ENCODE measurements at regions not wholly inside any gene's neighbourhood (a gene's known extent, or its start where the extent isn't known, plus 50 kb on each side); places are given as distances from the start of the nearest gene placed in this dataset.

DNA sequence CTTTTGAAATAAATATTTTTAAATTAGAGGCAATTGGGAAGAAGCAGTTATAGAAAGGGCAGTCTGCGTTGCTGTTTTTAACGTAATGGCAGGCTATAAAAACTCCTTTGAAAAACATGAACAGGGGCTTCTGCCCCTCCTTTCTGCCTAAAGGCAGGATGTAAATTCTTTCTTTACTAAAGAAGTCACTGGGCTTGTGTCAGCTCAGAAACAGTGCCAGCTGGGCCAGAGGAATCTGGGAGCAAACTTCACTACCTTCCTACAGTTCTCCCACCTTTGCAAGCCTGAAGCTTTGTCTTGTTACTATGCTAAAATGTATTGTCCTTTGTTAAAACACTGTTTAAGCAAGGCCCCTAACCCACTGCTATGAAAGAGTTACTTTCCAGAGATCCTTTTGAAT lies 1664.8 kb downstream of the RPA4 start:
- no peak for ATAC-seq
- H3K9me3 ChIP-seq (ENCODE audit: control insufficient read depth in 1 of 2, insufficient read depth in 1 of 2, low read depth in 1 of 2, low read length in 2 of 2), result no peaks in the 10 kb centered on the region
- H3K4me3 ChIP-seq (replicated peaks in 1 of 2; ENCODE audit: low read depth in 1 of 2, low read length in 2 of 2), result no peak overlapping the region
- H3K27me3 ChIP-seq (ENCODE audit: insufficient read depth, low read length), result no peaks in the 10 kb centered on the region
- H3K4me2 ChIP-seq (ENCODE audit: low read length), result no peak overlapping the region
- no peaks in the 10 kb centered on the region for H3K79me2 ChIP-seq (ENCODE audit: insufficient read depth, low read length)
- no TSS peak for BruUV-seq (replicated peaks)
- ChIA-PET RAD21 (ENCODE audit: low non-redundant PET in 1 of 2, low total read pairs in 2 of 2, uncharacterized antibody in 2 of 2, unreplicated experiment in 2 of 2) (no interaction called here), POLR2A (no interaction called here), CTCF (no interaction called here)
- no peaks in the 10 kb centered on the region for H3K36me3 ChIP-seq (ENCODE audit: control insufficient read depth in 1 of 2, insufficient read depth in 2 of 2, low read length in 2 of 2)
- H3K4me1 ChIP-seq (ENCODE audit: control insufficient read depth in 1 of 2, insufficient read depth in 2 of 2, low read length in 2 of 2), result no peaks in the 10 kb centered on the region
- H3K27ac ChIP-seq (ENCODE audit: low read depth, low read length), result no peak overlapping the region
- TF ChIP-seq, protein P1, sequence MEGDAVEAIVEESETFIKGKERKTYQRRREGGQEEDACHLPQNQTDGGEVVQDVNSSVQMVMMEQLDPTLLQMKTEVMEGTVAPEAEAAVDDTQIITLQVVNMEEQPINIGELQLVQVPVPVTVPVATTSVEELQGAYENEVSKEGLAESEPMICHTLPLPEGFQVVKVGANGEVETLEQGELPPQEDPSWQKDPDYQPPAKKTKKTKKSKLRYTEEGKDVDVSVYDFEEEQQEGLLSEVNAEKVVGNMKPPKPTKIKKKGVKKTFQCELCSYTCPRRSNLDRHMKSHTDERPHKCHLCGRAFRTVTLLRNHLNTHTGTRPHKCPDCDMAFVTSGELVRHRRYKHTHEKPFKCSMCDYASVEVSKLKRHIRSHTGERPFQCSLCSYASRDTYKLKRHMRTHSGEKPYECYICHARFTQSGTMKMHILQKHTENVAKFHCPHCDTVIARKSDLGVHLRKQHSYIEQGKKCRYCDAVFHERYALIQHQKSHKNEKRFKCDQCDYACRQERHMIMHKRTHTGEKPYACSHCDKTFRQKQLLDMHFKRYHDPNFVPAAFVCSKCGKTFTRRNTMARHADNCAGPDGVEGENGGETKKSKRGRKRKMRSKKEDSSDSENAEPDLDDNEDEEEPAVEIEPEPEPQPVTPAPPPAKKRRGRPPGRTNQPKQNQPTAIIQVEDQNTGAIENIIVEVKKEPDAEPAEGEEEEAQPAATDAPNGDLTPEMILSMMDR (IDR thresholded peaks at IDR 0.05 in 2 of 3, conservative IDR thresholded peaks at IDR 0.05 in 1 of 3; ENCODE audit: borderline replicate concordance in 1 of 3, insufficient read depth in 1 of 3, low read depth in 2 of 3, low read length in 2 of 3), result no peak
- no peak for TF ChIP-seq CBX3 (IDR thresholded peaks at IDR 0.05; ENCODE audit: low read depth)
- TF ChIP-seq, protein P2, sequence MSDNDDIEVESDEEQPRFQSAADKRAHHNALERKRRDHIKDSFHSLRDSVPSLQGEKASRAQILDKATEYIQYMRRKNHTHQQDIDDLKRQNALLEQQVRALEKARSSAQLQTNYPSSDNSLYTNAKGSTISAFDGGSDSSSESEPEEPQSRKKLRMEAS (IDR thresholded peaks at IDR 0.05), result no peak
- no peak for TF ChIP-seq ELF1 (IDR thresholded peaks at IDR 0.05; ENCODE audit: borderline replicate concordance, low read depth)
- TF ChIP-seq EGR1 (IDR thresholded peaks at IDR 0.05; ENCODE audit: low read depth), result no peak
- TF ChIP-seq CEBPB (IDR thresholded peaks at IDR 0.05; ENCODE audit: low read depth), result no peak
- TF ChIP-seq POLR2AphosphoS5 (IDR thresholded peaks at IDR 0.05; ENCODE audit: low read depth, low read length), result no peak
- TF ChIP-seq, protein P3, sequence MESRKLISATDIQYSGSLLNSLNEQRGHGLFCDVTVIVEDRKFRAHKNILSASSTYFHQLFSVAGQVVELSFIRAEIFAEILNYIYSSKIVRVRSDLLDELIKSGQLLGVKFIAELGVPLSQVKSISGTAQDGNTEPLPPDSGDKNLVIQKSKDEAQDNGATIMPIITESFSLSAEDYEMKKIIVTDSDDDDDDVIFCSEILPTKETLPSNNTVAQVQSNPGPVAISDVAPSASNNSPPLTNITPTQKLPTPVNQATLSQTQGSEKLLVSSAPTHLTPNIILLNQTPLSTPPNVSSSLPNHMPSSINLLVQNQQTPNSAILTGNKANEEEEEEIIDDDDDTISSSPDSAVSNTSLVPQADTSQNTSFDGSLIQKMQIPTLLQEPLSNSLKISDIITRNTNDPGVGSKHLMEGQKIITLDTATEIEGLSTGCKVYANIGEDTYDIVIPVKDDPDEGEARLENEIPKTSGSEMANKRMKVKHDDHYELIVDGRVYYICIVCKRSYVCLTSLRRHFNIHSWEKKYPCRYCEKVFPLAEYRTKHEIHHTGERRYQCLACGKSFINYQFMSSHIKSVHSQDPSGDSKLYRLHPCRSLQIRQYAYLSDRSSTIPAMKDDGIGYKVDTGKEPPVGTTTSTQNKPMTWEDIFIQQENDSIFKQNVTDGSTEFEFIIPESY (IDR thresholded peaks at IDR 0.05; ENCODE audit: extremely low read depth, insufficient replicate concordance, low read length), result no peak
- no peak for TF ChIP-seq ZFX (IDR thresholded peaks at IDR 0.05)
- TF ChIP-seq, protein P4, sequence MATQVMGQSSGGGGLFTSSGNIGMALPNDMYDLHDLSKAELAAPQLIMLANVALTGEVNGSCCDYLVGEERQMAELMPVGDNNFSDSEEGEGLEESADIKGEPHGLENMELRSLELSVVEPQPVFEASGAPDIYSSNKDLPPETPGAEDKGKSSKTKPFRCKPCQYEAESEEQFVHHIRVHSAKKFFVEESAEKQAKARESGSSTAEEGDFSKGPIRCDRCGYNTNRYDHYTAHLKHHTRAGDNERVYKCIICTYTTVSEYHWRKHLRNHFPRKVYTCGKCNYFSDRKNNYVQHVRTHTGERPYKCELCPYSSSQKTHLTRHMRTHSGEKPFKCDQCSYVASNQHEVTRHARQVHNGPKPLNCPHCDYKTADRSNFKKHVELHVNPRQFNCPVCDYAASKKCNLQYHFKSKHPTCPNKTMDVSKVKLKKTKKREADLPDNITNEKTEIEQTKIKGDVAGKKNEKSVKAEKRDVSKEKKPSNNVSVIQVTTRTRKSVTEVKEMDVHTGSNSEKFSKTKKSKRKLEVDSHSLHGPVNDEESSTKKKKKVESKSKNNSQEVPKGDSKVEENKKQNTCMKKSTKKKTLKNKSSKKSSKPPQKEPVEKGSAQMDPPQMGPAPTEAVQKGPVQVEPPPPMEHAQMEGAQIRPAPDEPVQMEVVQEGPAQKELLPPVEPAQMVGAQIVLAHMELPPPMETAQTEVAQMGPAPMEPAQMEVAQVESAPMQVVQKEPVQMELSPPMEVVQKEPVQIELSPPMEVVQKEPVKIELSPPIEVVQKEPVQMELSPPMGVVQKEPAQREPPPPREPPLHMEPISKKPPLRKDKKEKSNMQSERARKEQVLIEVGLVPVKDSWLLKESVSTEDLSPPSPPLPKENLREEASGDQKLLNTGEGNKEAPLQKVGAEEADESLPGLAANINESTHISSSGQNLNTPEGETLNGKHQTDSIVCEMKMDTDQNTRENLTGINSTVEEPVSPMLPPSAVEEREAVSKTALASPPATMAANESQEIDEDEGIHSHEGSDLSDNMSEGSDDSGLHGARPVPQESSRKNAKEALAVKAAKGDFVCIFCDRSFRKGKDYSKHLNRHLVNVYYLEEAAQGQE (IDR thresholded peaks at IDR 0.05; ENCODE audit: low read depth), result no peak
- no peak for TF ChIP-seq ZNF274 (IDR thresholded peaks at IDR 0.05; ENCODE audit: low read depth, low read length)
- no peak for TF ChIP-seq TCF7L2 (IDR thresholded peaks at IDR 0.05; ENCODE audit: borderline replicate concordance, extremely low read depth, insufficient read depth, insufficient read length)
- TF ChIP-seq SP1 (IDR thresholded peaks at IDR 0.05; ENCODE audit: low read depth), result no peak
- no peak for TF ChIP-seq SIN3A (IDR thresholded peaks at IDR 0.05; ENCODE audit: low read depth)
- TF ChIP-seq EZH2phosphoT487 (IDR thresholded peaks at IDR 0.05; ENCODE audit: borderline replicate concordance), result no peak
- TF ChIP-seq, protein P5, sequence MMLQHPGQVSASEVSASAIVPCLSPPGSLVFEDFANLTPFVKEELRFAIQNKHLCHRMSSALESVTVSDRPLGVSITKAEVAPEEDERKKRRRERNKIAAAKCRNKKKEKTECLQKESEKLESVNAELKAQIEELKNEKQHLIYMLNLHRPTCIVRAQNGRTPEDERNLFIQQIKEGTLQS (IDR thresholded peaks at IDR 0.05), result no peak
- no peak overlapping the region for H2AFZ ChIP-seq (ENCODE audit: low read depth, low read length, poor library complexity, severe bottlenecking)
- intact Hi-C loops (cut with micrococcal nuclease), result no loop called here
- H4K20me1 ChIP-seq (ENCODE audit: insufficient read depth), result no peaks in the 10 kb centered on the region
- H3K9me2 ChIP-seq (ENCODE audit: insufficient read depth), result no peaks in the 10 kb centered on the region
- DNase-seq (ENCODE audit: low read depth, low spot score), result no peak
- no peak overlapping the region for H3K9ac ChIP-seq (ENCODE audit: low read length)

Data from HCT116 (cell line).